ENCODE measurements at regions not wholly inside any gene's neighbourhood (a gene's known extent, or its start where the extent isn't known, plus 50 kb on each side); places are given as distances from the start of the nearest gene placed in this dataset.

- Histone ChIP-seq H3K4me3 (ENCODE audit: low read depth, low read length) (no peak overlapping the region), H3K27me3 (ENCODE audit: control insufficient read depth, insufficient read depth, low read length) (no peaks in the 10 kb centered on the region), H3K36me3 (ENCODE audit: control insufficient read depth, insufficient read depth, low read length) (no peaks in the 10 kb centered on the region)
- TF ChIP-seq CTCF (IDR thresholded peaks at IDR 0.05; ENCODE audit: insufficient read depth, low read depth, low read length) = no peak
- no peak for DNase-seq (ENCODE audit: low read depth)
- ChIA-PET POLR2A (no interaction called here), CTCF (interaction anchor here (1.2 kb wide), 1 partner anchor 12 kb away, joined by 3 read pairs; no protein-coding TSS in a partner anchor)
Measured at GRCh38 chr22:48504519-48505140, 1323.0 kb downstream of the BRD1 start.

- no peak for DNase-seq (ENCODE audit: low read depth)
- ChIA-PET POLR2A (no interaction called here), CTCF (interaction anchor here (1.2 kb wide), 1 partner anchor 11 kb away, joined by 3 read pairs; no protein-coding TSS in a partner anchor)
- no peak for TF ChIP-seq CTCF (IDR thresholded peaks at IDR 0.05; ENCODE audit: insufficient read depth, low read depth, low read length)
- Histone ChIP-seq H3K27me3 (ENCODE audit: control insufficient read depth, insufficient read depth, low read length) (no peaks in the 10 kb centered on the region), H3K4me3 (ENCODE audit: low read depth, low read length) (no peak overlapping the region), H3K36me3 (ENCODE audit: control insufficient read depth, insufficient read depth, low read length) (no peaks in the 10 kb centered on the region)
Measured at GRCh38 chr22:48503876-48504275, 1323.8 kb downstream of the BRD1 start.

- ChIA-PET POLR2A (no interaction called here), CTCF (no interaction called here)
- no peak for DNase-seq (ENCODE audit: low read depth)
- Histone ChIP-seq H3K27me3 (ENCODE audit: control insufficient read depth, insufficient read depth, low read length) (no peaks in the 10 kb centered on the region), H3K4me3 (ENCODE audit: low read depth, low read length) (no peak overlapping the region), H3K36me3 (ENCODE audit: control insufficient read depth, insufficient read depth, low read length) (no peaks in the 10 kb centered on the region)
- TF ChIP-seq CTCF (IDR thresholded peaks at IDR 0.05; ENCODE audit: insufficient read depth, low read depth, low read length) = no peak
Measured at GRCh38 chr22:48503035-48503625, 1324.5 kb downstream of the BRD1 start.

- H3K36me3 ChIP-seq (ENCODE audit: control insufficient read depth, insufficient read depth, low read length) = no peaks in the 10 kb centered on the region
- no peaks in the 10 kb centered on the region for H3K27me3 ChIP-seq (ENCODE audit: control insufficient read depth, insufficient read depth, low read length)
- TF ChIP-seq CTCF (IDR thresholded peaks at IDR 0.05; ENCODE audit: insufficient read depth, low read depth, low read length) = no peak
- no peak overlapping the region for H3K4me3 ChIP-seq (ENCODE audit: low read depth, low read length)
- CTCF ChIA-PET = interaction anchor here (0.9 kb wide), 1 partner anchor 11 kb away, joined by 3 read pairs; no protein-coding TSS in a partner anchor
- DNase-seq (ENCODE audit: low read depth) = no peak
- POLR2A ChIA-PET = no interaction called here
Measured at GRCh38 chr22:48501231-48501750, 1326.4 kb downstream of the BRD1 start.

- ChIA-PET CTCF (interaction anchor here (0.9 kb wide), 1 partner anchor 10 kb away, joined by 3 read pairs; no protein-coding TSS in a partner anchor), POLR2A (no interaction called here)
- Histone ChIP-seq H3K4me3 (ENCODE audit: low read depth, low read length) (no peak overlapping the region), H3K27me3 (ENCODE audit: control insufficient read depth, insufficient read depth, low read length) (no peaks in the 10 kb centered on the region), H3K36me3 (ENCODE audit: control insufficient read depth, insufficient read depth, low read length) (no peaks in the 10 kb centered on the region)
- DNase-seq (ENCODE audit: low read depth) = no peak
- TF ChIP-seq CTCF (IDR thresholded peaks at IDR 0.05; ENCODE audit: insufficient read depth, low read depth, low read length) = no peak
Measured at GRCh38 chr22:48500471-48501230, 1327.0 kb downstream of the BRD1 start.

All from BJ (cell line).